Endothelial cell of umbilical vein (primary cell): ENCODE measurements at regions not wholly inside any gene's neighbourhood (a gene's known extent, or its start where the extent isn't known, plus 50 kb on each side); places are given as distances from the start of the nearest gene placed in this dataset.

Source experiments
- BruUV-seq: library from RNA; stranded (reverse); fragments of 400-500 nt; replicated peaks from 2 replicates; lab custom pipeline; 2021; lab: Mats Ljungman, UMichigan
- CTCF ChIA-PET: fragments of 300-600, 350-600 bp; sonication (Branson Sonifier 250); formaldehyde crosslinking; loops from one replicate; lab custom pipeline; 2021; ENCODE audit warnings: antibody characterized with exemption, inconsistent platforms; lab: Charles Lee
- POLR2A ChIA-PET: fragments of 300-600, 350-600 bp; sonication (Branson Sonifier 250); formaldehyde crosslinking; loops from one replicate; lab custom pipeline; 2021; ENCODE audit warnings: antibody characterized with exemption, inconsistent platforms; lab: Charles Lee
- DNase-seq: peaks from one replicate; pipeline ENCODE4 v3.0.0-alpha.2; 2011; ENCODE audit warnings: low read depth, low spot score
- FAIRE-seq: peaks from 2 replicates; lab custom pipeline; 2011; peaks lifted over from hg19 to GRCh38; lab: Jason Lieb, UNC
- H2AFZ ChIP-seq: 2 replicates; pipeline ENCODE4 v1.6.0; 2012; ENCODE audit warnings: low read depth, low read length, control low read depth, inconsistent platforms
- H3K27ac ChIP-seq: 2 replicates; pipeline ENCODE4 v1.5.1; 2011; ENCODE audit warnings: low read depth, mild to moderate bottlenecking, control low read depth, low read length, moderate library complexity; ENCODE audit not compliant: insufficient read depth
- H3K27me3 ChIP-seq, 2 experiments: 2 replicates each; pipeline versions ENCODE4 v1.6.0 to v1.6.1; 2011; ENCODE audit warnings: low read length in 2 of 2, mixed read lengths in 1 of 2; ENCODE audit not compliant: control insufficient read depth in 2 of 2, insufficient read depth in 2 of 2
- H3K36me3 ChIP-seq, 2 experiments: 2 replicates in 1 of 2; 3 replicates in 1 of 2; pipeline ENCODE4 v1.5.1; 2011; ENCODE audit warnings: low read length in 2 of 2, mild to moderate bottlenecking in 1 of 2, moderate library complexity in 1 of 2; ENCODE audit not compliant: control insufficient read depth in 2 of 2, insufficient read depth in 2 of 2; ENCODE audit errors: extremely low read depth in 1 of 2
- H3K4me1 ChIP-seq: 3 replicates; pipeline ENCODE4 v1.5.1; 2011; ENCODE audit warnings: mild to moderate bottlenecking, low read length; ENCODE audit not compliant: control insufficient read depth, insufficient read depth; ENCODE audit errors: extremely low read depth
- H3K4me2 ChIP-seq: 2 replicates; pipeline ENCODE4 v1.6.1; 2011; ENCODE audit warnings: low read length, control low read depth, mixed read lengths; ENCODE audit not compliant: insufficient read depth
- H3K4me3 ChIP-seq, 3 experiments: fragments of 200-600 bp in 1 of 3; sonication (generic), shearing (Covaris generic) in 1 of 3; replicated peaks in 1 of 3; 2 replicates each; pipeline ENCODE4 v1.5.1; 2011 to 2016; ENCODE audit warnings: control low read depth in 3 of 3, low read length in 3 of 3, mild to moderate bottlenecking in 2 of 3, inconsistent platforms in 1 of 3, low read depth in 1 of 3, moderate library complexity in 1 of 3; ENCODE audit not compliant: insufficient read depth in 1 of 3
- H3K79me2 ChIP-seq: 2 replicates; pipeline ENCODE4 v1.6.0; 2012; ENCODE audit warnings: low read length, inconsistent platforms; ENCODE audit not compliant: control insufficient read depth, insufficient read depth
- H3K9ac ChIP-seq: replicated peaks from 2 replicates; pipeline ENCODE3; 2011; ENCODE audit warnings: low read length, control low read depth; ENCODE audit not compliant: insufficient read depth; ENCODE audit errors: extremely low read depth
- H3K9me1 ChIP-seq: replicated peaks from 3 replicates; pipeline ENCODE4 v1.6.0; 2011; ENCODE audit warnings: mild to moderate bottlenecking, low read length; ENCODE audit not compliant: control insufficient read depth, insufficient read depth; ENCODE audit errors: extremely low read depth
- H3K9me3 ChIP-seq: replicated peaks from 2 replicates; pipeline ENCODE4 v1.5.1; 2012; ENCODE audit warnings: low read length, inconsistent platforms; ENCODE audit not compliant: control insufficient read depth, insufficient read depth
- H4K20me1 ChIP-seq: replicated peaks from 2 replicates; pipeline ENCODE3; 2011; ENCODE audit warnings: mild to moderate bottlenecking, low read length; ENCODE audit not compliant: control insufficient read depth, insufficient read depth; ENCODE audit errors: extremely low read depth
- JUN ChIP-seq: IDR thresholded peaks from 2 replicates; pipeline ENCODE4 v1.6.1; 2011; ENCODE audit warnings: borderline replicate concordance, low read depth; ENCODE audit not compliant: insufficient read length, insufficient read depth
- MAX ChIP-seq: IDR thresholded peaks from 2 replicates; pipeline ENCODE4 v1.6.1; 2011; ENCODE audit not compliant: insufficient read depth, insufficient read length
- POLR2AphosphoS5 ChIP-seq: IDR thresholded peaks from 2 replicates; pipeline ENCODE4 v1.6.1; 2012; ENCODE audit warnings: low read depth, mild to moderate bottlenecking, control low read depth, low read length, moderate library complexity; ENCODE audit not compliant: insufficient read depth
- dilution Hi-C: fragments of 300-500 bp; cut with MboI; formaldehyde crosslinking; loops from one replicate; pipeline ENCODE4 v1.15.0; 2019; ENCODE audit warnings: low sequenced_read_pairs; ENCODE audit not compliant: extremely low pct_ligation_motif_present
- intact Hi-C: fragments of 100-400 bp; cut with micrococcal nuclease; formaldehyde crosslinking; loops from one replicate; pipeline ENCODE4 v1.10.0; 2022

- BruUV-seq = no TSS peak
- no peaks in the 10 kb centered on the region for H4K20me1 ChIP-seq
- H3K79me2 ChIP-seq = no peaks in the 10 kb centered on the region
- FAIRE-seq = no peak
- dilution Hi-C loops = no loop called here
- no peak for DNase-seq
- intact Hi-C loops = no loop called here
- no peaks in the 10 kb centered on the region for H3K36me3 ChIP-seq
- H3K4me1 ChIP-seq = peaks cover 6% of the 10 kb centered on the region
- no peak overlapping the region for H3K27ac ChIP-seq
- no peak for TF ChIP-seq POLR2AphosphoS5
- CTCF ChIA-PET = no interaction called here
- H3K9ac ChIP-seq = no peak overlapping the region
- H3K4me3 ChIP-seq = no peak overlapping the region
- no peaks in the 10 kb centered on the region for H3K27me3 ChIP-seq
- no peaks in the 10 kb centered on the region for H3K9me1 ChIP-seq
- POLR2A ChIA-PET = no interaction called here
- H3K9me3 ChIP-seq = no peaks in the 10 kb centered on the region
- H3K4me2 ChIP-seq = no peak overlapping the region
- no peak overlapping the region for H2AFZ ChIP-seq
These were observed 619.2 kb downstream of the SPRY1 start for GRCh38 chr4:124015766-124016165.

- no peak overlapping the region for H3K4me2 ChIP-seq
- dilution Hi-C loops (no loop called here), intact Hi-C loops (no loop called here)
- TF ChIP-seq MAX = no peak
- TF ChIP-seq JUN = no peak
- no peaks in the 10 kb centered on the region for H4K20me1 ChIP-seq
- FAIRE-seq (no peak), DNase-seq (no peak)
- H3K79me2 ChIP-seq = no peaks in the 10 kb centered on the region
- BruUV-seq = no TSS peak
- ChIA-PET CTCF (interaction anchor here (0.6 to 1.3 kb wide), 2 partner anchors 11 to 492 kb away, joined by 3 to 4 read pairs; no protein-coding TSS in a partner anchor), POLR2A (no interaction called here)
- H3K36me3 ChIP-seq = no peaks in the 10 kb centered on the region
- no peak overlapping the region for H3K9ac ChIP-seq
- H3K27me3 ChIP-seq = no peaks in the 10 kb centered on the region
- peaks cover 6% of the 10 kb centered on the region for H3K4me1 ChIP-seq
- H3K27ac ChIP-seq = no peak overlapping the region
- H3K9me1 ChIP-seq = no peaks in the 10 kb centered on the region
- H3K9me3 ChIP-seq = no peaks in the 10 kb centered on the region
- H3K4me3 ChIP-seq = no peak overlapping the region
- H2AFZ ChIP-seq = no peak overlapping the region
These were observed 620.7 kb downstream of the SPRY1 start for GRCh38 chr4:124017185-124017785.
